ENCODE measurements at regions not wholly inside any gene's neighbourhood (a gene's known extent, or its start where the extent isn't known, plus 50 kb on each side); places are given as distances from the start of the nearest gene placed in this dataset.

- DNase-seq, result no peak
Observed at GRCh38 chr21:36532769-36533467, 53.0 kb upstream of the CLDN14 start.

- DNase-seq, result no peak
Observed at GRCh38 chr21:36533468-36533848, 53.5 kb upstream of the CLDN14 start.

- no peak for DNase-seq
Observed at GRCh38 chr21:36534656-36535055, 54.7 kb upstream of the CLDN14 start.

DNA sequence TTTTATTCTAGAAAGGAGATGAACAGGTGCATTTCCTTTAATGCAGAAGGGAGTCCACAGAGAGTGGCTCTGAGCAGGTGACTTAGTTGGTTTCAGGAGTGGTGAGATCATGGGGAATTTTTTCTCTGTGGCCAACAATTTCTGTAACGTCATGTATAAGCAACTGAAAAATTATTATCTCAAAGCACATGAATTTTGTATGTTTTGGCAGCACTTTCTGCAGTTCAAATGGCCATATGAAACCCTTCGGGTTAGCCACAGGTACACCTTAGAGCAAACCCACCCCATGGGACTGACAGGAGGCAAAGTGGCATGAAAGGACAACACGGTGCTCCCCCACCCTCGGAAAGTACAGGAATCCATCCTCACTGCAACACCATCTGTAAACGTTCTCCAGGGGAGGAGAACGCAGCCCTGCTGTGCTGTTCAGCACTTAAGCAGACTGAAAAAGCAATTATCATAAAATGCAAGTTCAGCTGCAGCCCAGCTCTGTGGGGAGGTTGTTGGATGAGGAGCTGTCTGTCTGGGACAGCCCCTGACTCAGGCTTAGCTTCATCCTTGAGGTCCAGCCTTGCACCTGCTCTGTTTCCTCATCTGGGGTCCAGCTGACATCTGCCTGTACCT is 55.8 kb upstream of the CLDN14 start:
- no peak for DNase-seq

DNA sequence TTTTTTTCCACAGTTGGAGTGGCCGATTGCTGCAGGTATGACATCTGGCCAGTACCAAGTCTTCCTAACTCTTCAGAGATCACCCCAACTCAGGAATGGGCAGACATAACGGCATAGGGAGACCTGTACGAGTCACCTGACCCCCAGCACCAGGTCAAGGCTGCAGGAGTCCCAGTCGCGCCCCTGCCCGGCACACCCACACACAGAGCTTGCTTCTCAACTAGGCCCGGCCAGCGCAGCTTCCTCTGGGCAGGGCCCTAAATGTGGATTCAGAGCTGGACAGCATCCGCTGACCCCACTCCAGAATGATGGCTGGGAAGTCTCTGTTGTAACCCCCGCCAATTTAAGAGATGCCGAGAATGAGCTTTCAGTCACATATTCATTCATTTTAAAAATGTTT is 58.8 kb upstream of the CLDN14 start:
- no peak for DNase-seq

DNA sequence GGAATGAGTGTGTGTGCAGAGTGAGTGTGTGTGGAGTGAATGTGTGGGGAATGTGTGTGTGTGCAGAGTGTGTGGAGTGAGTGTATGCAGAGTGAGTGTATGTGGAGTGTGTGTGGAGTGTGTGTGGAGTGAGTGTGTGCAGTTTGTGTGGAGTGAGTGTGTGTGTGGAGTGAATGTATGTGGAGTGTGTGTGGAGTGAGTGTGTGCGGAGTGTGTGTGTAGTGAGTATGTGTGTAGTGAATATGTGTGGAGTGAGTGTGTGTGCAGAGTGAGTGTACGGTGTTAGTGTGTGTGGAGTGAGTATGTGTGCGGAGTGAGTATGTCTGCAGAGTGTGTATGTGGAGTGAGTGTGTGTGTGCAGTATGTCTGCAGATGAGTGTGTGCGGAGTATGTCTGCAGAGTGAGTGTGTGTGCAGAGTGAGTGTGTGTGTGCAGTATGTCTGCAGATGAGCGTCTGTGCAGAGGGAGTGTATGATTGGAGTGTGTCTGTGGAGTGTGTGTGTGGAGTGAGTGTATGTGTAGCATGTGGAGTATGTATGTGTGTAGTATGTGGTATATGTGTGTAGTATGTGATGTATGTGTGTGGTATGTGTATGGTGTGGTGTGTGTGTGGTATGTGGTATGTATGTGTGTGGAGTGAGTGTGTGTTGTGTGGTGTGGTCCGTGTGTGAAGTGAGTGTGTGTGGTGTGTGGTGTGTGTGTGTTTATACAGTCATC is 59.7 kb upstream of the CLDN14 start:
- DNase-seq, result no peak

DNA sequence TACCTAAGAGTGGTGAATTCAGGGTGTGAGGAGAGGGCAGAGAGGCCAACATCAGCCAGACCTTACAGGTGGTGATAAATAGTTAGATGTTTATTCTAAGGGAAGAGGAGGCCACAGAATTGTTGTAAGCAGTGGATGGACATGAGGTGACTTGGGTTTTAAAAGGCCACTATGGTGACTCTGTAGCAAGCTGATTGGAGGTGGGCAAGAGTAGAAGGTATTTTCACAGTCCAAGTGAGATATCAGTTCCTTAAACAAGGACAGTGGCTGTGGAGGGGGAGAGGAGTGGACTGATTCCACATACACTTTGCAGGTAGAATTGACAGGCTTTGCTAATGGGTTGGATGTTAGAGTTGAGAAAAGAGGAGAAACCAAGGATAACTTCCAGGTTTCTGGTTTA is 60.8 kb upstream of the CLDN14 start:
- DNase-seq, result no peak

DNA sequence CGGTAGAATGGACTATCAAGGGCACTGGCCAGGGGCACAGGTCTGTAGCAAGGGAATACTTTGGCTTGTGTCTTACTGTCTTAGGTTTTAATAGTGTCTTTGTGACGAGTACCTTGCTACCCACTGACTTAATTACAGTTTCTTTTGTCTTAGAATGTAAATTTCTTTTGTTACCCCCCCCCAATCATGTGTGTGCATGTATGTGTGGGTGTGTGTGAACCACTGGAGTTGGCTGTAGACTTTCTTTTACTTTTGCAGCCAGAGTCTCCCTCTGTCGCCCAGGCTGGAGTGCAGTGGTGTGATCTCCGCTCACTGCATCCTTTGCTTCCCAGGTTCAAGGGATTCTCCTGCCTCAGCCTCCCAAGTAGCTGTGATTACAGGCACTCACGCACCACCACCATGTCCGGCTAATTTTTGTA is 61.8 kb upstream of the CLDN14 start:
- DNase-seq, result no peak

DNA sequence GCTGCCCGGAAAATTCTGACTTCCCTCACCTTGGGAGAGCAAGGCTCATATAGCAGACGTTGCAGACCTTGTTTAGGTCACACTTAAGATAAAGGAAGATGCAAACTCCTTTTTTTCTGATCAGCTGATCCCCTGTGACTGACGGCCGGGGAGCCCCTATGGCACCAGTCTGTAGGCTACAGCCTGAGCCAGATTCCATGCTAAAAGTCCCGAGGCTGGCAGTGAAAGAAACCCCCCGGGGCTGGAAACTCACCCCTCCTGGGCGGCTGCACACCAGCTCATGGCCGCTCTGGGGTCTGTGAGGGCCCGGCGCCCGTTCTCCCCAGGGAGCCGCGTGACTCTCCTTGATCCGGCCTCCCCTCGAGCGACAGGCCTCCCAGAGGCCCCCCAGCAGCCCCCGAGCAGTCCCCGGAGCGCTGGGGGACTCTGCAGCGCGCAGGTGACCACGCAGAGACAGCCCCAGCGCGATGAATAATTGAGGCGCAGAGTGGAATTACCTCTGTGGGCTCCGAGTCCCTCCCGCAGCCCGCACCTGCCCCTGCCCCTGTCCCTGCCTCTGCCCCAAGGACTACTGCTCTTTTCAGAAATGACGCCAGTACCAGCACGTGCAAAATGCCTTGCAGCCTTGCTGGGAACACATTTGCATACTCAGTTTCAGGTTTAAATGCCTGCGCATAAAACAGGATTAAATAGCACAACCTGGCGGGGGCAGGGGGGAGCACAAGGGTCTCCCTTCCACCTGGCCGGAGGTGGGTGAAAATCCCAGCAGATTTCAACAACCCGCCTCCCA is 62.6 kb upstream of the CLDN14 start:
- DNase-seq, result no peak

DNA sequence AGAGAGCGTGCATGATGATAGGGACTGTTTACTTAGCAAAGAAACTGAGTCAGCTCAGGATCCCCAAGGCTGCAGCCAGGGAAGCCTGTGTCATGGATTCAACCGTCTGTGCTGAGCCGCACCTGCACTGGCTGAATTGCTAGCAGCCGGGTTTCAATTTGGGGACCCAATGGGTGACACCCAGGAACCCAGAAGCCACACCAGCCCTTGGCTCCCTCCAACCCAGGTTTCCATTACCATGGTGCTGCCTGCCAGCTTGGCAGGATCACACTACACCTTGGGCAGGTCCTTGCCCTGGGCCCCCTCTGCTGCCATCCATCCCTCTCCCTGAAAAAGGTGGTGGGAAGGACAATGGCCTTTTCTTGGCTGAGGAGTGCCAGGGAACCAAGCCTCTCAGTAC is 64.0 kb upstream of the CLDN14 start:
- DNase-seq, result no peak

DNA sequence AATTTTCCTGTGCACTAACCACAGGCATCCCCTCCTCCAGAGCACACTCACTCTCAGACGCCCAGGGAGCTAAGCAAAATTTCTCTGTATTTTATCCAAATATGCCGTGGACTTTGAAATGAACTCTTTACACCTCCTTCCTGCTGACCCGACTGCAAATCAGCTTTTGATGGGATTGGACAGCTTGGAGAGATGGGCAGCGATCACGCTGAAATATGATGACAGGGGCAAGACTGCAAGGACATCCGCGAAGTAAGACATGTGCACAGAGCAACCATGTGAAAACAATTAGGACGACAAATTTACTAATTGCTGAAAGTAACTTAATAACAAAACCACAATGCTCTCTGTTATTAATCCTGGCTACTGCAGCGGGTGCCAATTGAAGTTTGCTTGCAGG is 64.6 kb upstream of the CLDN14 start:
- DNase-seq, result no peak

GRCh38 chr21:36545776-36546511 is 66.0 kb upstream of the CLDN14 start:
- DNase-seq, result no peak

GRCh38 chr21:36547464-36547863 is 67.5 kb upstream of the CLDN14 start:
- no peak for DNase-seq

DNA sequence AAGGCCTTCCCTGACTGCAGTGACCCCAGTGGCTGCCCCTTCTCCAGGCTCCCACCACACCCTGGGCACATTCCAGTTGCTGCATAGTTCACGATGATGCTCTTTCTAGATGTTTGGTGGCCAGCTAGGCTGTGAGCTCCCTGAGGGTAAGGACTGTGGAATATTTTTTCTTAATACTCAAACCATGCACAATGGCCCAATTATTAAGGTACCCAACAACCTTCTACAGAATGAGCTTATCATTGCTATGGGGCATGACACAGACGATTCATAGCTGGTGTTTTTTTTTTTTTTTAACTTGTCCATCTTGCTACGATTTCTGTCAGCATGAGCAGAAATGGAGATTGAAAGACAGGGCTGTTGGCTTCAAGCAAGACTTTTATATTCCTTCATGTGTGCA is 68.9 kb upstream of the CLDN14 start:
- DNase-seq, result no peak

GRCh38 chr21:36549470-36549869 is 69.5 kb upstream of the CLDN14 start:
- no peak for DNase-seq

- DNase-seq, result no peak
Observed at GRCh38 chr21:36550761-36551160, 70.8 kb upstream of the CLDN14 start.

GRCh38 chr21:36551321-36551720 is 71.4 kb upstream of the CLDN14 start:
- DNase-seq, result no peak

- DNase-seq, result peak; percentile 37
Observed at GRCh38 chr21:36551731-36552433, 72.0 kb upstream of the CLDN14 start.

- DNase-seq, result no peak
Observed at GRCh38 chr21:36552434-36552785, 72.5 kb upstream of the CLDN14 start.

DNA sequence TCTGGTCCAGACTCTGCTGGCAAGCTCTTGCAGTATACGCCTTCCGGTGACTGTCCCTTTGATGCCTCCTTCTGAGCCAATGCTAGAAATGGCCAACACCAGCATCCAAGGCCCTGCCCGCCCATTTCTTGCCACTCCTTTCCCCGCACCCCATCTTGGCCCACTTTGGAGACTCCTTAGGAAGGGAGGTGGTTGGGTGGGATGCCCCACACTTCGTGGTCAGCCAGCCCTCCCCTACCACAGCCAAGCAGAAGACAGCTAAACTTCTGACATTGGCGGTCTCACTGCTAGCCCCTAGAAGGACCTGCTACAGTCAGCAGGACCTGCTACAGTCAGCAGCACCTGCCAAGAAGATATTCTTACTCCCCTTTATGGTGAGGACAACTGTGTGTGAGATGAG is 73.5 kb upstream of the CLDN14 start:
- no peak for DNase-seq

DNA sequence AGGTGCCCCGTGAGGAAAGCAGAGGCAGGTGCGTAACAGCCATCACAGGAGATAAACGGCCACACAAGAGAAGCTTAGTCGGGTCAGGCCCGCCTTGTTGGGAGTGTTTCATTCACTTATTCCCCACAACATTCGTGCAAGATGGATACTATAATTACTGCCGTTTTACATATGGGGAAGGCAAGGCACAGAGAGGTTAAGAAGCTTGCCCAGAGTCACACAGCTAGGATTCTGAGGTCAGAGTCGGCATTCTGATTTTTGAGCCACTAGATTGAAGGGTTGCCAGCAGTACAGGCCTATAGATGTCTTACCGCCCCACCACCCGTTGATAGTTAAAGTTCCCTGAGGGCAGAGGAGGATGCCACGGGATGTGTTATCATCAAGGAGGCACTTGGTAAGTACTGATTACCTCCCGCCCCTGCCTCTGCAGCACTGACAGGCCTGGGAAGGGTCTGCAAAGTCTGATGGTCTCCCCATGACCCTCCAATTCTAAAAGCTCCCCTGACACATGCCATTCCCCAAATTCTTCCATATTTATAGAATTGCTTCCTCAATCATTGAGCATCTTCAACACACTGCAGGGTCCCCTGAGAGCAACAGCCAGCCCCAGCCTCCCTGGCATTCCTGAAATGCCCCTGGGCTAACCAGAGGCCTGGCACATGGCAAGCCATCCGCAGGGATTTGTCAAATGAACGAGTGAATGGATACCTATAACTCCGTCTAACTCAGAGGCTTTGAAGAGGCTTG is 74.7 kb upstream of the CLDN14 start:
- no peak for DNase-seq
